Rectal smooth muscle tissue (tissue), 1 donor: ENCODE measurements at regions not wholly inside any gene's neighbourhood (a gene's known extent, or its start where the extent isn't known, plus 50 kb on each side); places are given as distances from the start of the nearest gene placed in this dataset.

Experiments
- H3K27ac ChIP-seq: one replicate; pipeline ENCODE4 v1.7.0; 2013; ENCODE audit warnings: low read depth, low read length, inconsistent platforms
- H3K27me3 ChIP-seq: one replicate; pipeline ENCODE4 v1.7.0; 2013; ENCODE audit warnings: low read length; ENCODE audit not compliant: control insufficient read depth, insufficient read depth
- H3K36me3 ChIP-seq: one replicate; pipeline ENCODE4 v1.7.0; 2013; ENCODE audit warnings: low read length; ENCODE audit not compliant: control insufficient read depth, insufficient read depth
- H3K4me1 ChIP-seq: one replicate; pipeline ENCODE4 v1.7.0; 2013; ENCODE audit warnings: low read length; ENCODE audit not compliant: control insufficient read depth, insufficient read depth
- H3K4me3 ChIP-seq: one replicate; pipeline ENCODE4 v1.7.0; 2013; ENCODE audit warnings: low read length
- H3K9ac ChIP-seq: one replicate; pipeline ENCODE4 v1.7.0; 2013; ENCODE audit warnings: low read length

- Histone ChIP-seq H3K27ac (no peak overlapping the region), H3K4me3 (no peak overlapping the region), H3K27me3 (no peaks in the 10 kb centered on the region), H3K9ac (no peak overlapping the region), H3K4me1 (no peaks in the 10 kb centered on the region), H3K36me3 (no peaks in the 10 kb centered on the region)
Measured at GRCh38 chr1:82343381-82343780, 542.6 kb downstream of the ADGRL2 start.

- Histone ChIP-seq H3K4me1 (no peaks in the 10 kb centered on the region), H3K27ac (no peak overlapping the region), H3K4me3 (no peak overlapping the region), H3K27me3 (no peaks in the 10 kb centered on the region), H3K9ac (no peak overlapping the region), H3K36me3 (no peaks in the 10 kb centered on the region)
Measured at GRCh38 chr1:82337635-82338034, 536.9 kb downstream of the ADGRL2 start.

- Histone ChIP-seq H3K4me1 (no peaks in the 10 kb centered on the region), H3K36me3 (no peaks in the 10 kb centered on the region), H3K4me3 (no peak overlapping the region), H3K27me3 (no peaks in the 10 kb centered on the region), H3K9ac (no peak overlapping the region), H3K27ac (no peak overlapping the region)
Measured at GRCh38 chr1:82330330-82330729, 529.6 kb downstream of the ADGRL2 start.

- no peak overlapping the region for H3K4me3 ChIP-seq
Measured at GRCh38 chr1:82329226-82329625, 528.5 kb downstream of the ADGRL2 start.

GRCh38 chr1:82323144-82323841 lies 522.6 kb downstream of the ADGRL2 start:
- no peak overlapping the region for H3K9ac ChIP-seq
- H3K4me3 ChIP-seq, result no peak overlapping the region
- H3K36me3 ChIP-seq, result no peaks in the 10 kb centered on the region

More at GRCh38 chr1:82329226-82329625, 528.5 kb downstream of the ADGRL2 start:
- Histone ChIP-seq H3K9ac (no peak overlapping the region), H3K4me1 (no peaks in the 10 kb centered on the region), H3K27me3 (no peaks in the 10 kb centered on the region), H3K36me3 (no peaks in the 10 kb centered on the region), H3K27ac (no peak overlapping the region)

GRCh38 chr1:82321794-82322193 lies 521.1 kb downstream of the ADGRL2 start:
- H3K9ac ChIP-seq, result no peak overlapping the region
- H3K36me3 ChIP-seq, result no peaks in the 10 kb centered on the region
- H3K4me3 ChIP-seq, result no peak overlapping the region
- H3K27ac ChIP-seq, result no peak overlapping the region
- no peaks in the 10 kb centered on the region for H3K27me3 ChIP-seq
- no peaks in the 10 kb centered on the region for H3K4me1 ChIP-seq

More at GRCh38 chr1:82323144-82323841, 522.6 kb downstream of the ADGRL2 start:
- Histone ChIP-seq H3K27me3 (no peaks in the 10 kb centered on the region), H3K4me1 (no peaks in the 10 kb centered on the region), H3K27ac (no peak overlapping the region)

- Histone ChIP-seq H3K9ac (no peak overlapping the region), H3K27ac (no peak overlapping the region), H3K4me1 (no peaks in the 10 kb centered on the region)
Measured at GRCh38 chr1:82319546-82319945, 518.8 kb downstream of the ADGRL2 start.

GRCh38 chr1:82318921-82319320 lies 518.2 kb downstream of the ADGRL2 start:
- Histone ChIP-seq H3K27me3 (no peaks in the 10 kb centered on the region), H3K27ac (no peak overlapping the region), H3K4me1 (no peaks in the 10 kb centered on the region), H3K36me3 (no peaks in the 10 kb centered on the region), H3K4me3 (no peak overlapping the region), H3K9ac (no peak overlapping the region)

More at GRCh38 chr1:82319546-82319945, 518.8 kb downstream of the ADGRL2 start:
- H3K4me3 ChIP-seq, result no peak overlapping the region
- H3K36me3 ChIP-seq, result no peaks in the 10 kb centered on the region
- no peaks in the 10 kb centered on the region for H3K27me3 ChIP-seq

GRCh38 chr1:82318265-82318664 lies 517.5 kb downstream of the ADGRL2 start:
- Histone ChIP-seq H3K9ac (no peak overlapping the region), H3K36me3 (no peaks in the 10 kb centered on the region), H3K4me3 (no peak overlapping the region), H3K4me1 (no peaks in the 10 kb centered on the region), H3K27ac (no peak overlapping the region), H3K27me3 (no peaks in the 10 kb centered on the region)

GRCh38 chr1:82317671-82318070 lies 516.9 kb downstream of the ADGRL2 start:
- no peak overlapping the region for H3K27ac ChIP-seq
- no peaks in the 10 kb centered on the region for H3K36me3 ChIP-seq
- H3K27me3 ChIP-seq, result no peaks in the 10 kb centered on the region

GRCh38 chr1:82299656-82300055 lies 498.9 kb downstream of the ADGRL2 start:
- Histone ChIP-seq H3K36me3 (no peaks in the 10 kb centered on the region), H3K4me3 (no peak overlapping the region), H3K9ac (no peak overlapping the region), H3K4me1 (no peaks in the 10 kb centered on the region), H3K27ac (no peak overlapping the region), H3K27me3 (no peaks in the 10 kb centered on the region)

More at GRCh38 chr1:82317671-82318070, 516.9 kb downstream of the ADGRL2 start:
- Histone ChIP-seq H3K4me3 (no peak overlapping the region), H3K9ac (no peak overlapping the region), H3K4me1 (no peaks in the 10 kb centered on the region)

- no peaks in the 10 kb centered on the region for H3K27me3 ChIP-seq
- no peak overlapping the region for H3K9ac ChIP-seq
- no peaks in the 10 kb centered on the region for H3K36me3 ChIP-seq
- H3K4me3 ChIP-seq, result no peak overlapping the region
- H3K4me1 ChIP-seq, result no peaks in the 10 kb centered on the region
- peak overlapping the region; percentile 17 for H3K27ac ChIP-seq
Measured at GRCh38 chr1:82299056-82299455, 498.3 kb downstream of the ADGRL2 start.
